Activated T-cell treated with anti-CD3 and anti-CD28 coated beads, Interleukin-2, amount 50 U/mL, for 24 hours (primary cell): ENCODE measurements at regions not wholly inside any gene's neighbourhood (a gene's known extent, or its start where the extent isn't known, plus 50 kb on each side); places are given as distances from the start of the nearest gene placed in this dataset.

Experiments
- DNase-seq: peaks from one replicate; pipeline ENCODE4 v3.0.0-alpha.2; 2020
- H3K27ac Mint-ChIP-seq: 2 replicates; pipeline ENCODE4 v1.8.0; 2020; ENCODE audit warnings: mild to moderate bottlenecking, mixed read lengths
- H3K27me3 Mint-ChIP-seq: 2 replicates; pipeline ENCODE4 v1.8.0; 2020; ENCODE audit warnings: mixed read lengths
- H3K36me3 Mint-ChIP-seq: 2 replicates; pipeline ENCODE4 v1.8.0; 2020; ENCODE audit warnings: low read depth, mixed read lengths
- H3K4me1 Mint-ChIP-seq: 2 replicates; pipeline ENCODE4 v1.8.0; 2020; ENCODE audit warnings: low read depth, mixed read lengths
- H3K4me3 Mint-ChIP-seq: 2 replicates; pipeline ENCODE4 v1.8.0; 2020; ENCODE audit warnings: mild to moderate bottlenecking, moderate library complexity, mixed read lengths
- H3K9me3 Mint-ChIP-seq: 2 replicates; pipeline ENCODE4 v1.8.0; 2020; ENCODE audit warnings: mixed read lengths

DNA sequence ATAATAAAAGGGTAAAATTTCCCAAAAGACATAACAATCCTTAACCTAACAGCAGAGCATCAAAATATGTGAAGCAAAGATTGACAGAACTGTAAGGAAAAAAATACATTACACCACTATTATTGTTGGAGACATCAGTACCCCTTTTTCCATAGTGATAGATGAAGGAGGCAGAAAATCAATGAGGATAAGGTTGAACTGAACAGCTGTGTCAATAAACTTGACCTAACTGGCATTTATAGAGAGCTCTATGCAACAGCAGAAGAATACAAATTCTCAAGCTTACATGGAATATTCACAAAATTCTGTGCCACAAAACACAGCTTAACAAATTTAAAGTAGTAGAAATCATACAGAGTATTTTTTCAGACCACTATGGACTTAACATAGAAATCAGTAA, 195.0 kb upstream of the ELAC2 start:
- Mint-ChIP-seq H3K27me3 (no peaks in the 10 kb centered on the region), H3K27ac (no peak overlapping the region)

GRCh38 chr17:13209081-13209480, 191.3 kb upstream of the ELAC2 start:
- H3K27ac Mint-ChIP-seq = no peak overlapping the region

More for the DNA sequence above, 195.0 kb upstream of the ELAC2 start:
- no peaks in the 10 kb centered on the region for H3K4me1 Mint-ChIP-seq
- DNase-seq = no peak
- H3K36me3 Mint-ChIP-seq = no peaks in the 10 kb centered on the region
- H3K9me3 Mint-ChIP-seq = peaks cover 3% of the 10 kb centered on the region
- H3K4me3 Mint-ChIP-seq = no peak overlapping the region

GRCh38 chr17:13204607-13205237, 186.9 kb upstream of the ELAC2 start:
- H3K4me3 Mint-ChIP-seq = no peak overlapping the region
- H3K27me3 Mint-ChIP-seq = peaks cover 5% of the 10 kb centered on the region
- no peak for DNase-seq

More at GRCh38 chr17:13209081-13209480, 191.3 kb upstream of the ELAC2 start:
- Mint-ChIP-seq H3K9me3 (peaks cover 1% of the 10 kb centered on the region), H3K4me3 (no peak overlapping the region), H3K4me1 (no peaks in the 10 kb centered on the region), H3K36me3 (no peaks in the 10 kb centered on the region), H3K27me3 (no peaks in the 10 kb centered on the region)
- no peak for DNase-seq

GRCh38 chr17:13202835-13203234, 185.0 kb upstream of the ELAC2 start:
- no peak for DNase-seq
- Mint-ChIP-seq H3K27me3 (peaks cover 5% of the 10 kb centered on the region), H3K27ac (no peak overlapping the region), H3K9me3 (no peaks in the 10 kb centered on the region), H3K4me1 (no peaks in the 10 kb centered on the region), H3K36me3 (no peaks in the 10 kb centered on the region), H3K4me3 (no peak overlapping the region)

More at GRCh38 chr17:13204607-13205237, 186.9 kb upstream of the ELAC2 start:
- no peaks in the 10 kb centered on the region for H3K9me3 Mint-ChIP-seq
- no peak overlapping the region for H3K27ac Mint-ChIP-seq
- H3K4me1 Mint-ChIP-seq = no peaks in the 10 kb centered on the region
- H3K36me3 Mint-ChIP-seq = no peaks in the 10 kb centered on the region

GRCh38 chr17:13200671-13201070, 182.8 kb upstream of the ELAC2 start:
- peaks cover 5% of the 10 kb centered on the region for H3K27me3 Mint-ChIP-seq
- no peaks in the 10 kb centered on the region for H3K36me3 Mint-ChIP-seq
- H3K27ac Mint-ChIP-seq = no peak overlapping the region
- peaks cover 2% of the 10 kb centered on the region for H3K9me3 Mint-ChIP-seq
- H3K4me1 Mint-ChIP-seq = no peaks in the 10 kb centered on the region
- no peak overlapping the region for H3K4me3 Mint-ChIP-seq
- no peak for DNase-seq

DNA sequence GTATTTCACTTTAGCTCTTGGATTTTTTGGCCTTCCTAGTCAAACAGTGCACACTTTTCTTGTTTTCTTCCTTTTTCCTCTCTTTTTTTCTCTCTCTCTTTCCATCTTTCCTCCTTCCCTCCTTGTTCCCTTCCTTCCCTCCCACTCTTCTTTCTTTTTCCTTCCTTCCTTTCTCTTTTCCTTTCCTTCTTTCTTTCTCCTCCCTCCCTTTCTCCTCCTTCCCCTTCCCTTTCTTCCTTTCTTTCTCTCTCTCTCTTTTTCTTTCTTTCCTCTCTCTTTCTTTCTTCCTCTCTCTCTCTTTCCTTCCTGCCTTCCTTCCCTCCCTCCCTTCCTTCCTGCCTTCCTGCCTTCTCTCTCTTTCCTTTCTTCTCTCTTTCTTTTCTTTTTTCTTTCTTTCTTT, 181.6 kb upstream of the ELAC2 start:
- H3K4me1 Mint-ChIP-seq = no peaks in the 10 kb centered on the region
- peaks cover 5% of the 10 kb centered on the region for H3K27me3 Mint-ChIP-seq
- H3K4me3 Mint-ChIP-seq = no peak overlapping the region
- DNase-seq = no peak
- peaks cover 2% of the 10 kb centered on the region for H3K9me3 Mint-ChIP-seq
- H3K36me3 Mint-ChIP-seq = no peaks in the 10 kb centered on the region
- no peak overlapping the region for H3K27ac Mint-ChIP-seq

DNA sequence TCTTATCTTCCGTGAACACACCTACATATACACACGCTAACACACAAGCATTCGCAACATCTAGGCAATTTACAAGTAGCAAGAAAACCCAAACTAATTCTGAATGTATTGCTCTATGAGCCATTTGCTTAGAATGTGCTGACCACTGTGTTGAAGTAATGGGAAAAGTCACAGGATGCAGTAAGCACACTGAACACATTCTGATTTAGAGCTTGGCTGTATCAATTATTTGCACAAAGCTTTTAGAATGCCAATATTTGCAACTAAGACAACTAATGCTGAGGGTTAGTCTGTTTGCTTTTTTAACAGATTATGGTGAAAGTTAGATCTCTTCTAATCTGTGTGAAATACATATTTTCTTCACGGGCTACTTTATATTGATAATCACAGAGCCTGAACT, 179.8 kb upstream of the ELAC2 start:
- DNase-seq = no peak
- Mint-ChIP-seq H3K27ac (no peak overlapping the region), H3K9me3 (peaks cover 2% of the 10 kb centered on the region), H3K4me1 (no peaks in the 10 kb centered on the region), H3K36me3 (no peaks in the 10 kb centered on the region), H3K4me3 (no peak overlapping the region), H3K27me3 (peaks cover 5% of the 10 kb centered on the region)

GRCh38 chr17:13194887-13195286, 177.1 kb upstream of the ELAC2 start:
- no peak overlapping the region for H3K4me3 Mint-ChIP-seq
- H3K4me1 Mint-ChIP-seq = no peaks in the 10 kb centered on the region
- H3K9me3 Mint-ChIP-seq = peaks cover 2% of the 10 kb centered on the region
- no peaks in the 10 kb centered on the region for H3K36me3 Mint-ChIP-seq
- H3K27ac Mint-ChIP-seq = no peak overlapping the region
- no peaks in the 10 kb centered on the region for H3K27me3 Mint-ChIP-seq
- DNase-seq = no peak

DNA sequence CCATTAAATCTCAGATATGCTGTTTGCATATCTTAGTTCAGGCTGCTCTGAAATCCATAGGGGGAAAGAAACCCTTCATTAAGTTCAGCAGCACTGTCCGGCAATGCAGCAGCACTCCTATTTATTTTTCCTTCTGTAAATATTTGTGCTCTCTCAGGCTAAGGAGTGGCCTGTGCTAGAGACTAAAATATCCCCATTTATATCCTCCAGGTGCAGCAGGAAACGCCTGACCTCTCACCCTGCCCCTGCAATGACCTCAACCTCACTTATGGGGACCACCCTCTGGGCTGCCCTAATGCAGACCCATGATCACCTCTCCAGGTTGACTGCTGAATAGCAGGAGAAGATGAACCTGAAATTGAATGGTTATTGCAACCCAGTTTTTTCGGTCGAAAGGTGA, 165.0 kb upstream of the ELAC2 start:
- H3K27ac Mint-ChIP-seq = no peak overlapping the region
- H3K4me1 Mint-ChIP-seq = no peaks in the 10 kb centered on the region
- no peak overlapping the region for H3K4me3 Mint-ChIP-seq

GRCh38 chr17:13182450-13182849, 164.6 kb upstream of the ELAC2 start:
- H3K27ac Mint-ChIP-seq = no peak overlapping the region
- no peak for DNase-seq
- no peak overlapping the region for H3K4me3 Mint-ChIP-seq
- H3K4me1 Mint-ChIP-seq = no peaks in the 10 kb centered on the region
- H3K9me3 Mint-ChIP-seq = peaks cover 4% of the 10 kb centered on the region
- H3K36me3 Mint-ChIP-seq = no peaks in the 10 kb centered on the region
- peaks cover 7% of the 10 kb centered on the region for H3K27me3 Mint-ChIP-seq

More for the DNA sequence above, 165.0 kb upstream of the ELAC2 start:
- H3K9me3 Mint-ChIP-seq = peaks cover 4% of the 10 kb centered on the region
- H3K36me3 Mint-ChIP-seq = no peaks in the 10 kb centered on the region
- peaks cover 7% of the 10 kb centered on the region for H3K27me3 Mint-ChIP-seq
- no peak for DNase-seq

DNA sequence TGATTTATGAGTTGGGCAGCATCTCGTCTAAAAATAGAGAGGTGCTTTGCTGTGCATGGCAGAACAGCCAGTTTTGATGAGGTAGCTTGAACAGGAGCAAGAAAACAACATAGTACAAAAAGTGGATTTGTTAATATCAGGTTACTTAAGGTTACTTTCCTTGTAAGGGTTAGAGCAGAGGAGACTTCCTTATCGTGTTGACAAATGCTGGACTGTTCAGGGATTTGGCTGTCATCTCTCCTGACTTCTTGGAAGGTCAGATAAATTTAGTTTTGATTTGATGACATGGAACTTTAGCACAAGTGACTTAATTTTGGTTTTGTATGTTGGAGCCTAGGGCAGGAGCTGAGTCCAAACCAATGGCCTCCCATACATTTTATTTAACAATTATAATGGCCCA, 163.9 kb upstream of the ELAC2 start:
- peaks cover 7% of the 10 kb centered on the region for H3K27me3 Mint-ChIP-seq
- no peak for DNase-seq

DNA sequence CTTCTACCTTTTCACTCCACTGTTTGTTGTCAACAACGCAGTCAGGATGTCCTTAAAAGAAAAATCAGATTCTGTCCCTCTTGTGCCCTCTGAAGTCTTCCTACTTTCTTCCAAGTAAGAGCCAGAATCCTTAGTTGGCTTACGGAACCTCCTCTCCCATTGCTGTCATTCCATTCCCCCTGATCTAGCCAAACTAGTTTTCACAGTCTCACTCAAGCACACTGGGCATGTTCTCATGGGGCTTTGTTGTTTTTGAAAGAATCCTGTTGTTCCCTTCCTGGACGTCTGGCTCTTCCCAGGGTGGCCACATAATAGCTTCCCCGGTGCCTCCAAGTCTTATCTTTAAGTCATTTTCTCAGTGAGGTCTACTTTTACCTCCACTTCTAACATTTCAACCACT, 158.6 kb upstream of the ELAC2 start:
- H3K27ac Mint-ChIP-seq = no peak overlapping the region

More for the DNA sequence above, 163.9 kb upstream of the ELAC2 start:
- no peak overlapping the region for H3K27ac Mint-ChIP-seq
- H3K9me3 Mint-ChIP-seq = peaks cover 5% of the 10 kb centered on the region
- no peak overlapping the region for H3K4me3 Mint-ChIP-seq
- H3K4me1 Mint-ChIP-seq = no peaks in the 10 kb centered on the region
- H3K36me3 Mint-ChIP-seq = no peaks in the 10 kb centered on the region

DNA sequence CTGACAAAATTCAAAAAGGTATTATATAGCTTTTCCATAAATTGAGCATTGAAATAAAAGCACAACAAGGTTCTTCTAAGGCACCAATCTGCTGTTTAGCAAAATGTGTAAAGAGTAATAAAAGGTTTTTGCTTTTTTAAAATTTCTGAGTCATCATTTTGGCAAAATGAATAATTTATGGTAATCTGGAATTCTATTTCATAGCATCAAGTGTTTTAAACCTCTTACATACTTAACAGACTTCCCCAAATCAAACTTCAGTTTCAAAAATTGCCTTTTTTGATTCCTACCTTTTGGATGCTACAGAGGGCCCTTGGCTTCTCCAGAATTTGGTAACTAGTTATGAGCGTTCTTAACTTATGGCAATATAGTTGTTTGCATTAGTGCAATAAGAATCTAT, 154.0 kb upstream of the ELAC2 start:
- Mint-ChIP-seq H3K27me3 (no peaks in the 10 kb centered on the region), H3K9me3 (peaks cover 35% of the 10 kb centered on the region), H3K4me3 (no peak overlapping the region), H3K27ac (no peak overlapping the region), H3K36me3 (no peaks in the 10 kb centered on the region), H3K4me1 (no peaks in the 10 kb centered on the region)
- DNase-seq = no peak

More for the DNA sequence above, 158.6 kb upstream of the ELAC2 start:
- no peak for DNase-seq
- H3K27me3 Mint-ChIP-seq = peaks cover 5% of the 10 kb centered on the region
- H3K9me3 Mint-ChIP-seq = peaks cover 21% of the 10 kb centered on the region
- H3K36me3 Mint-ChIP-seq = no peaks in the 10 kb centered on the region
- H3K4me3 Mint-ChIP-seq = no peak overlapping the region
- no peaks in the 10 kb centered on the region for H3K4me1 Mint-ChIP-seq

DNA sequence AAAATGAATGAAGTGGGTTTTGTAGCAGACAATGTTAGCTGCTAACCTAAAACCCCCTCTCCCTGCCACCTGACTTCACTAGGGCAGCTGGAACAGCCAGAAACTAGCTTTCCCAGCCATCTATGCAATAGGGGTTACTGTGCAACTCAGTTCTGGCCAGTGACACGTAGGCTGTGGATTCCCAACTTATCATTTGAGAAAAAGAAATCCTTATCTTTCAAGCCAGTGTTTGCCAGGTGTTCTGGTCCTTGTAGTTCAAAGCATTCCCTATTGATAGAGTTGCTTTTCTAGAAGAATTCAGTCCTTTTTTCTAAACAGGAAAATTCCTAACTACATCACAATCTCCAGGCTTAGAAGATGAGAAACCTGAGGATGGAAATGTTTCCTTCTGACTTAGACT, 144.5 kb upstream of the ELAC2 start:
- no peak overlapping the region for H3K4me3 Mint-ChIP-seq
- H3K9me3 Mint-ChIP-seq = no peaks in the 10 kb centered on the region
- H3K4me1 Mint-ChIP-seq = no peaks in the 10 kb centered on the region
- DNase-seq = no peak
- H3K27ac Mint-ChIP-seq = no peak overlapping the region
- H3K27me3 Mint-ChIP-seq = peaks cover 3% of the 10 kb centered on the region
- H3K36me3 Mint-ChIP-seq = no peaks in the 10 kb centered on the region

- peaks cover 1% of the 10 kb centered on the region for H3K27me3 Mint-ChIP-seq
Observed at GRCh38 chr17:13160790-13161189, 143.0 kb upstream of the ELAC2 start.

DNA sequence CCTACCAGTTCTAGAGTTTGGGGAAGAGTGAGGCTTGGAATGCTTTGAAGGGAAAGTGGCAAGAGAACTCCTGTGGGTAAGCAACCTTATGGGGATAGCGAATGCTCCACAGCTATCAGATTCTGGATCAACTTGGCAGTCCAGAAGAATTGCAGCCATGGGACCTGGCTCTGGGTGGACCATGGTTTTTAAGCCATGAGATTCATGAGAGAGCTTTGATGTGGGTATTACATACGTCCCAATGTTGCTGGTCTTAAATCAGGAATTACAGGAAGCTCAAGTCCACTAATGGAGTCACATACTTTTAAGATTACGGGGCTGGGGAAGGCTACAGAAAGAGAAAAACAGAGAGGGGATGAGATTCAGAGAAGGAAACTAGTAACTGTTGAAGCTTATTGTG, 142.5 kb upstream of the ELAC2 start:
- Mint-ChIP-seq H3K4me3 (no peak overlapping the region), H3K36me3 (no peaks in the 10 kb centered on the region), H3K4me1 (no peaks in the 10 kb centered on the region), H3K27ac (no peak overlapping the region), H3K27me3 (no peaks in the 10 kb centered on the region), H3K9me3 (no peaks in the 10 kb centered on the region)
- no peak for DNase-seq

More at GRCh38 chr17:13160790-13161189, 143.0 kb upstream of the ELAC2 start:
- no peak for DNase-seq
- Mint-ChIP-seq H3K27ac (no peak overlapping the region), H3K4me3 (no peak overlapping the region), H3K4me1 (no peaks in the 10 kb centered on the region), H3K36me3 (no peaks in the 10 kb centered on the region), H3K9me3 (no peaks in the 10 kb centered on the region)
